HG02943 (cell line): ENCODE measurements at regions not wholly inside any gene's neighbourhood (a gene's known extent, or its start where the extent isn't known, plus 50 kb on each side); places are given as distances from the start of the nearest gene placed in this dataset.
"Not testable (repeated sequence)": the region's sequence is repeated elsewhere in the genome, so short reads cannot be mapped to it uniquely, and the experiment has no call there.

Experiments
- ATAC-seq: cut with Tn5 transposase; IDR thresholded peaks from one replicate; pipeline ENCODE4 v1.9.1; 2021; ENCODE audit warnings: mild to moderate bottlenecking, low read depth, moderate library complexity; ENCODE audit not compliant: unreplicated experiment

- no peak for ATAC-seq
These were observed 500.9 kb downstream of the DIRAS2 start for GRCh38 chr9:90141723-90142122.

- no peak for ATAC-seq
These were observed 500.0 kb downstream of the DIRAS2 start for GRCh38 chr9:90142580-90142979.

GRCh38 chr9:90147426-90147825, 495.2 kb downstream of the DIRAS2 start:
- ATAC-seq: no peak

GRCh38 chr9:90156318-90156717, 486.3 kb downstream of the DIRAS2 start:
- no peak for ATAC-seq

- ATAC-seq: no peak
These were observed 480.3 kb downstream of the DIRAS2 start for GRCh38 chr9:90162326-90162725.

GRCh38 chr9:90162819-90163218, 479.8 kb downstream of the DIRAS2 start:
- no peak for ATAC-seq

- no peak for ATAC-seq
These were observed 477.3 kb downstream of the DIRAS2 start for GRCh38 chr9:90165281-90165680.

GRCh38 chr9:90166374-90166773, 476.2 kb downstream of the DIRAS2 start:
- ATAC-seq: not testable (repeated sequence)

GRCh38 chr9:90167914-90168313, 474.7 kb downstream of the DIRAS2 start:
- ATAC-seq: no peak

- no peak for ATAC-seq
These were observed 473.1 kb downstream of the DIRAS2 start for GRCh38 chr9:90169490-90169889.

GRCh38 chr9:90173935-90174334, 468.7 kb downstream of the DIRAS2 start:
- not testable (repeated sequence) for ATAC-seq

- not testable (repeated sequence) for ATAC-seq
These were observed 468.3 kb downstream of the DIRAS2 start for GRCh38 chr9:90174346-90174745.

- no peak for ATAC-seq
These were observed 467.4 kb downstream of the DIRAS2 start for GRCh38 chr9:90175257-90175656.

- ATAC-seq: no peak
These were observed 466.8 kb downstream of the DIRAS2 start for GRCh38 chr9:90175865-90176264.

GRCh38 chr9:90176901-90177300, 465.7 kb downstream of the DIRAS2 start:
- no peak for ATAC-seq

GRCh38 chr9:90180381-90180780, 462.2 kb downstream of the DIRAS2 start:
- no peak for ATAC-seq

GRCh38 chr9:90188656-90189055, 454.0 kb downstream of the DIRAS2 start:
- ATAC-seq: no peak

- no peak for ATAC-seq
These were observed 453.3 kb downstream of the DIRAS2 start for GRCh38 chr9:90189306-90189705.

- ATAC-seq: not testable (repeated sequence)
These were observed 450.2 kb downstream of the DIRAS2 start for GRCh38 chr9:90192465-90192864.

- ATAC-seq: no peak
These were observed 443.7 kb downstream of the DIRAS2 start for GRCh38 chr9:90198956-90199355.

GRCh38 chr9:90201766-90202165, 440.9 kb downstream of the DIRAS2 start:
- no peak for ATAC-seq

- ATAC-seq: no peak
These were observed 438.3 kb downstream of the DIRAS2 start for GRCh38 chr9:90204128-90204831.

GRCh38 chr9:90213045-90213444, 429.6 kb downstream of the DIRAS2 start:
- ATAC-seq: not testable (repeated sequence)
